A549 (cell line): ENCODE measurements at regions not wholly inside any gene's neighbourhood (a gene's known extent, or its start where the extent isn't known, plus 50 kb on each side); places are given as distances from the start of the nearest gene placed in this dataset.

ENCODE experiments used
- ATAC-seq, 2 experiments: fragments of 200-7000 bp in 1 of 2; fragments of >200 bp in 1 of 2; cut with Nextera tagmentation in 1 of 2; cut with Tn5 transposase in 1 of 2; 3 replicates each; pipeline versions ENCODE4 v1.8.0 to v1.9.1; 2018 to 2020; ENCODE audit warnings: mild to moderate bottlenecking in 1 of 2, moderate library complexity in 1 of 2
- CTCF ChIA-PET: fragments of 300-600 bp; sonication (Branson Sonifier 250); formaldehyde crosslinking; extraction: SDS; loops from one replicate; lab custom pipeline; 2021; ENCODE audit warnings: antibody characterized with exemption, inconsistent platforms; lab: Yijun Ruan, JAX
- POLR2A ChIA-PET: fragments of 350-600 bp; formaldehyde crosslinking; extraction: SDS; loops from one replicate; lab custom pipeline; 2021; ENCODE audit warnings: antibody characterized with exemption, inconsistent platforms; lab: Yijun Ruan, JAX
- DNase-seq, 2 experiments: peaks; one replicate each; pipeline versions ENCODE4 v3.0.0 to v3.0.0-alpha.2; 2011 to 2016; ENCODE audit warnings: low read depth in 1 of 2, low spot score in 1 of 2
- FAIRE-seq: peaks from 2 replicates; lab custom pipeline; 2011; peaks lifted over from hg19 to GRCh38; lab: Jason Lieb, UNC
- H3K27ac ChIP-seq, 2 experiments: fragments of >200 bp; sonication (Bioruptor Twin); formaldehyde crosslinking; 3 replicates each; pipeline ENCODE4 v1.5.1; 2016 to 2017
- H3K4me1 ChIP-seq: fragments of >200 bp; sonication (Bioruptor Twin); formaldehyde crosslinking; 3 replicates; pipeline ENCODE4 v1.6.1; 2016
- H3K4me2 ChIP-seq: fragments of >200 bp; sonication (Bioruptor Twin); formaldehyde crosslinking; 3 replicates; pipeline ENCODE4 v1.6.1; 2016
- H3K4me3 ChIP-seq: fragments of >200 bp; sonication (Bioruptor Twin); formaldehyde crosslinking; 3 replicates; pipeline ENCODE4 v1.5.1; 2016
- H3K9me3 ChIP-seq: fragments of >200 bp; sonication (Bioruptor Twin); formaldehyde crosslinking; 3 replicates; pipeline ENCODE4 v1.6.1; 2016
- CBX2 ChIP-seq: fragments of 200-600 bp; sonication (generic); IDR thresholded peaks from 2 replicates; pipeline ENCODE4 v1.6.1; 2016; ENCODE audit warnings: low read depth, mild to moderate bottlenecking, borderline replicate concordance
- CBX8 ChIP-seq: fragments of 200-600 bp; sonication (generic); IDR thresholded peaks from 2 replicates; pipeline ENCODE4 v1.6.1; 2016
- CHD2 ChIP-seq: fragments of 150-350 bp; IDR thresholded peaks from 2 replicates; pipeline ENCODE4 v1.6.1; 2014; ENCODE audit warnings: low read length; ENCODE audit not compliant: partially characterized antibody
- ESRRA ChIP-seq: fragments of 150-350 bp; IDR thresholded peaks from 2 replicates; pipeline ENCODE4 v1.6.1; 2014; ENCODE audit warnings: mild to moderate bottlenecking, low read length, borderline replicate concordance
- FOXS1 ChIP-seq: fragments of 250-450 bp; sonication (Bioruptor Pico); IDR thresholded peaks from 2 replicates; pipeline ENCODE4 v1.5.0; 2020; ENCODE audit warnings: mild to moderate bottlenecking, moderate library complexity
- HOXA7 ChIP-seq: fragments of 250-450 bp; sonication (Bioruptor Pico); IDR thresholded peaks from 2 replicates; pipeline ENCODE4 v1.5.0; 2020; ENCODE audit warnings: mild to moderate bottlenecking, moderate library complexity
- HOXB13 ChIP-seq: fragments of 250-450 bp; sonication (Bioruptor Pico); IDR thresholded peaks from 2 replicates; pipeline ENCODE4 v1.5.0; 2020; ENCODE audit warnings: low read depth, mild to moderate bottlenecking, moderate library complexity
- HOXB5 ChIP-seq: fragments of 250-450 bp; sonication (Bioruptor Pico); IDR thresholded peaks from 2 replicates; pipeline ENCODE4 v1.5.0; 2020; ENCODE audit warnings: mild to moderate bottlenecking, moderate library complexity
- JUN ChIP-seq, 2 experiments: fragments of >200 bp; sonication (Bioruptor Twin); formaldehyde crosslinking; IDR thresholded peaks; 2 replicates in 1 of 2; 3 replicates in 1 of 2; pipeline ENCODE4 v1.6.1; 2016 to 2017
- JUNB ChIP-seq: fragments of >200 bp; sonication (Bioruptor Twin); formaldehyde crosslinking; IDR thresholded peaks from 2 replicates; pipeline ENCODE4 v1.6.1; 2016
- MAZ ChIP-seq: fragments of 150-350 bp; IDR thresholded peaks from 2 replicates; pipeline ENCODE4 v1.6.1; 2014; ENCODE audit warnings: antibody characterized with exemption, low read depth, low read length, borderline replicate concordance
- NFE2L2 ChIP-seq: fragments of 150-350 bp; conservative IDR thresholded peaks from 2 replicates; pipeline ENCODE4 v1.6.1; 2014; ENCODE audit warnings: low read length
- RARB ChIP-seq: fragments of 250-450 bp; sonication (Bioruptor Pico); IDR thresholded peaks from 2 replicates; pipeline ENCODE4 v1.8.0; 2021; ENCODE audit warnings: mild to moderate bottlenecking, moderate library complexity
- SMC3 ChIP-seq: fragments of >200 bp; sonication (Bioruptor Twin); formaldehyde crosslinking; IDR thresholded peaks from 3 replicates; pipeline ENCODE4 v1.6.1; 2018; ENCODE audit warnings: inconsistent platforms
- SREBF2 ChIP-seq: fragments of 450-650 bp; IDR thresholded peaks from 2 replicates; pipeline ENCODE4 v1.6.1; 2014; ENCODE audit warnings: mild to moderate bottlenecking, moderate library complexity
- ZC3H11A ChIP-seq: fragments of 450-650 bp; IDR thresholded peaks from 2 replicates; pipeline ENCODE4 v1.6.1; 2014; ENCODE audit warnings: antibody characterized with exemption, mild to moderate bottlenecking
- ZFP36 ChIP-seq: fragments of 450-650 bp; IDR thresholded peaks from 2 replicates; pipeline ENCODE4 v1.6.1; 2014; ENCODE audit warnings: borderline replicate concordance; ENCODE audit not compliant: partially characterized antibody
- ZNF302 ChIP-seq: fragments of 250-450 bp; sonication (Bioruptor Pico); IDR thresholded peaks from 2 replicates; pipeline ENCODE4 v1.9.0; 2021; ENCODE audit warnings: inconsistent platforms, mild to moderate bottlenecking, moderate library complexity
- ZSCAN20 ChIP-seq: fragments of 250-450 bp; sonication (Bioruptor Pico); IDR thresholded peaks from 2 replicates; pipeline ENCODE4 v1.8.0; 2022; ENCODE audit warnings: mild to moderate bottlenecking, moderate library complexity
- WGBS: methylation state at CpG from one replicate; pipeline ENCODE4 v1.1.6; 2017; ENCODE audit errors: missing lambda C conversion rate; 5-methylcytosine and 5-hydroxymethylcytosine counted together
- TF ChIP-seq, protein P1 (sequence below): IDR thresholded peaks from 2 replicates; pipeline ENCODE4 v1.6.1; 2012
- TF ChIP-seq, protein P2 (sequence below): fragments of 250-450 bp; sonication (Bioruptor Pico); IDR thresholded peaks from 2 replicates; pipeline ENCODE4 v1.5.0; 2021; ENCODE audit warnings: mild to moderate bottlenecking, moderate library complexity, borderline replicate concordance
- TF ChIP-seq, protein P3 (sequence below): fragments of >200 bp; sonication (Bioruptor Twin); formaldehyde crosslinking; IDR thresholded peaks from 3 replicates; pipeline ENCODE4 v1.6.1; 2016
- TF ChIP-seq, protein P4 (sequence below): fragments of 150-350 bp; IDR thresholded peaks from 2 replicates; pipeline ENCODE4 v1.6.1; 2014; ENCODE audit warnings: low read depth, mild to moderate bottlenecking, low read length
- TF ChIP-seq, protein P5 (sequence below): fragments of 200-600 bp; sonication (generic); IDR thresholded peaks from 2 replicates; pipeline ENCODE4 v1.6.1; 2016; ENCODE audit warnings: antibody characterized with exemption, mild to moderate bottlenecking, moderate library complexity

DNA sequence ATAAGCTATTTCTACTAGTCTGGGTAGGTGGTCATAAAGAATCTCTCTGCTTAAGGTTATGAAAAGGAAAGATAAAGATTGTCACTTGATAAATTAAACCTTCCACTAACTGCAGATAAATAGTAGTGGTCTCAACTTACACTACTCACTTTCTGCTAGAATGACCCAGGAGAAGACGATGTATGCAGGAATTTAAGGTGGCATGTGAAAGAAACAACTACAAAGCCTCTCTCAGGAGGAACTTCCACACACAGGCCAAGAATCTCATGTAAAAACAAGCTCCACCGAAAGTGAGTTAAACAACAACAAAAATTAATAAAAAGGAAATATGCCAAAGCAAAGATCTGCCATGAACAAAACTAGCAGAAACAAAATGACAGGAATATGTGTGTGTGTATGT is 165.4 kb downstream of the CDC14C start:
- no peak overlapping the region for H3K4me3 ChIP-seq
- 8% methylated on average over 2 of the region's 2 CpGs for WGBS
- FAIRE-seq, result no peak
- TF ChIP-seq ZC3H11A (no peak), NFE2L2 (no peak), ZSCAN20 (no peak)
- TF ChIP-seq, protein P1, sequence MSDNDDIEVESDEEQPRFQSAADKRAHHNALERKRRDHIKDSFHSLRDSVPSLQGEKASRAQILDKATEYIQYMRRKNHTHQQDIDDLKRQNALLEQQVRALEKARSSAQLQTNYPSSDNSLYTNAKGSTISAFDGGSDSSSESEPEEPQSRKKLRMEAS, result no peak
- TF ChIP-seq, protein P2, sequence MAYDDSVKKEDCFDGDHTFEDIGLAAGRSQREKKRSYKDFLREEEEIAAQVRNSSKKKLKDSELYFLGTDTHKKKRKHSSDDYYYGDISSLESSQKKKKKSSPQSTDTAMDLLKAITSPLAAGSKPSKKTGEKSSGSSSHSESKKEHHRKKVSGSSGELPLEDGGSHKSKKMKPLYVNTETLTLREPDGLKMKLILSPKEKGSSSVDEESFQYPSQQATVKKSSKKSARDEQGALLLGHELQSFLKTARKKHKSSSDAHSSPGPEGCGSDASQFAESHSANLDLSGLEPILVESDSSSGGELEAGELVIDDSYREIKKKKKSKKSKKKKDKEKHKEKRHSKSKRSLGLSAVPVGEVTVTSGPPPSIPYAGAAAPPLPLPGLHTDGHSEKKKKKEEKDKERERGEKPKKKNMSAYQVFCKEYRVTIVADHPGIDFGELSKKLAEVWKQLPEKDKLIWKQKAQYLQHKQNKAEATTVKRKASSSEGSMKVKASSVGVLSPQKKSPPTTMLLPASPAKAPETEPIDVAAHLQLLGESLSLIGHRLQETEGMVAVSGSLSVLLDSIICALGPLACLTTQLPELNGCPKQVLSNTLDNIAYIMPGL (CRISPR knock-in tag), result no peak
- H3K9me3 ChIP-seq, result no peaks in the 10 kb centered on the region
- H3K4me2 ChIP-seq, result no peak overlapping the region
- ChIA-PET POLR2A (no interaction called here), CTCF (no interaction called here)
- H3K4me1 ChIP-seq, result no peaks in the 10 kb centered on the region
- no peak for DNase-seq
- H3K27ac ChIP-seq, result no peak overlapping the region
- no peak for ATAC-seq

DNA sequence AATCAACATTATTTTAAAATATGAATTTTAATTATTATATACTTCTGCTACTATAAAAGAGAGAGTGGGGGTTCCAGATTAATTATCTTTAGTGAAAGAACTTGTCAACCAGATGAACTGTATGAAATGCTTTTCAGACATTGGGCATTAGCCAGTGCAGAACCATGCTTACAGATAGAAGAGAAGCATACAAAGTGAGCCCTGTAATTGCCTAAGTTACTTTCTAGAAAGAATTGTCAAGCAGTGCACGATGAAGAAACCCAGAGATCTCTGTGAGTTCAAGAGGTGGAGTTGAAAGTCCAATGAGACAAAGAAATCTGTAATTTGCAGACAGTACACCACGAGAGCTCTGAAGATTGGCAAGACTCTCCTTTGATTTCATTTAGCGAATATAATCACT is 166.7 kb downstream of the CDC14C start:
- Histone ChIP-seq H3K27ac (no peak overlapping the region), H3K4me2 (no peak overlapping the region), H3K4me3 (no peak overlapping the region), H3K4me1 (no peaks in the 10 kb centered on the region), H3K9me3 (no peaks in the 10 kb centered on the region)
- 0% methylated on average over 3 of the region's 3 CpGs for WGBS
- DNase-seq (no peak), FAIRE-seq (no peak), ATAC-seq (no peak)
- CTCF ChIA-PET, result no interaction called here
- TF ChIP-seq, protein P3, sequence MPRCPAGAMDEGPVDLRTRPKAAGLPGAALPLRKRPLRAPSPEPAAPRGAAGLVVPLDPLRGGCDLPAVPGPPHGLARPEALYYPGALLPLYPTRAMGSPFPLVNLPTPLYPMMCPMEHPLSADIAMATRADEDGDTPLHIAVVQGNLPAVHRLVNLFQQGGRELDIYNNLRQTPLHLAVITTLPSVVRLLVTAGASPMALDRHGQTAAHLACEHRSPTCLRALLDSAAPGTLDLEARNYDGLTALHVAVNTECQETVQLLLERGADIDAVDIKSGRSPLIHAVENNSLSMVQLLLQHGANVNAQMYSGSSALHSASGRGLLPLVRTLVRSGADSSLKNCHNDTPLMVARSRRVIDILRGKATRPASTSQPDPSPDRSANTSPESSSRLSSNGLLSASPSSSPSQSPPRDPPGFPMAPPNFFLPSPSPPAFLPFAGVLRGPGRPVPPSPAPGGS, result no peak
- TF ChIP-seq RARB (CRISPR knock-in tag), result no peak
- TF ChIP-seq SREBF2, result no peak
- no peak for TF ChIP-seq ZNF302 (CRISPR knock-in tag)
- TF ChIP-seq SMC3, result no peak
- TF ChIP-seq JUN (IDR thresholded peaks at IDR 0.05), result no peak
- POLR2A ChIA-PET, result no interaction called here

DNA sequence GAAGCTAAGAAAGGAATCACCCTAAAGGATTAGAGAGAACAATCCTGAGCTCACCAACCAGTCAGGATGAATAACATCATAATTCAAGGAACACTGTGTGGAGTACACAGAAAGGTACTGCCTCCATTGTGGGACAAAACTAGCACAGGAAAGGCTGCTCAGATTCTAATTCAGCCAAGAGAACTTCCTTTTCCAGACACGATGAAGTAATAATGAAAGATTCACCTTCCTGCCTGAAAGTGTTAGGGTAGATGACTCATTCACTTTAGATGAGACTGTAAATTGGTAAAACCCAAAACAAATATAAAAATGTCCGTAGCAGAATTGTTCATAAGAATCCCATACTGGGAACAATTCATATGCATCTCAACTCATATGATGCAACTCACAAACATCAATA is 167.2 kb downstream of the CDC14C start:
- ChIA-PET CTCF (no interaction called here), POLR2A (no interaction called here)
- H3K4me1 ChIP-seq, result no peaks in the 10 kb centered on the region
- H3K4me2 ChIP-seq, result no peak overlapping the region
- H3K4me3 ChIP-seq, result no peak overlapping the region
- WGBS, result 0% methylated on average over 2 of the region's 2 CpGs
- no peak overlapping the region for H3K27ac ChIP-seq
- FAIRE-seq (no peak), ATAC-seq (no peak), DNase-seq (no peak)
- no peaks in the 10 kb centered on the region for H3K9me3 ChIP-seq
- TF ChIP-seq, protein P4, sequence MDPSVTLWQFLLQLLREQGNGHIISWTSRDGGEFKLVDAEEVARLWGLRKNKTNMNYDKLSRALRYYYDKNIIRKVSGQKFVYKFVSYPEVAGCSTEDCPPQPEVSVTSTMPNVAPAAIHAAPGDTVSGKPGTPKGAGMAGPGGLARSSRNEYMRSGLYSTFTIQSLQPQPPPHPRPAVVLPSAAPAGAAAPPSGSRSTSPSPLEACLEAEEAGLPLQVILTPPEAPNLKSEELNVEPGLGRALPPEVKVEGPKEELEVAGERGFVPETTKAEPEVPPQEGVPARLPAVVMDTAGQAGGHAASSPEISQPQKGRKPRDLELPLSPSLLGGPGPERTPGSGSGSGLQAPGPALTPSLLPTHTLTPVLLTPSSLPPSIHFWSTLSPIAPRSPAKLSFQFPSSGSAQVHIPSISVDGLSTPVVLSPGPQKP, result no peak
- TF ChIP-seq CBX8, result no peak
- TF ChIP-seq, protein P5, sequence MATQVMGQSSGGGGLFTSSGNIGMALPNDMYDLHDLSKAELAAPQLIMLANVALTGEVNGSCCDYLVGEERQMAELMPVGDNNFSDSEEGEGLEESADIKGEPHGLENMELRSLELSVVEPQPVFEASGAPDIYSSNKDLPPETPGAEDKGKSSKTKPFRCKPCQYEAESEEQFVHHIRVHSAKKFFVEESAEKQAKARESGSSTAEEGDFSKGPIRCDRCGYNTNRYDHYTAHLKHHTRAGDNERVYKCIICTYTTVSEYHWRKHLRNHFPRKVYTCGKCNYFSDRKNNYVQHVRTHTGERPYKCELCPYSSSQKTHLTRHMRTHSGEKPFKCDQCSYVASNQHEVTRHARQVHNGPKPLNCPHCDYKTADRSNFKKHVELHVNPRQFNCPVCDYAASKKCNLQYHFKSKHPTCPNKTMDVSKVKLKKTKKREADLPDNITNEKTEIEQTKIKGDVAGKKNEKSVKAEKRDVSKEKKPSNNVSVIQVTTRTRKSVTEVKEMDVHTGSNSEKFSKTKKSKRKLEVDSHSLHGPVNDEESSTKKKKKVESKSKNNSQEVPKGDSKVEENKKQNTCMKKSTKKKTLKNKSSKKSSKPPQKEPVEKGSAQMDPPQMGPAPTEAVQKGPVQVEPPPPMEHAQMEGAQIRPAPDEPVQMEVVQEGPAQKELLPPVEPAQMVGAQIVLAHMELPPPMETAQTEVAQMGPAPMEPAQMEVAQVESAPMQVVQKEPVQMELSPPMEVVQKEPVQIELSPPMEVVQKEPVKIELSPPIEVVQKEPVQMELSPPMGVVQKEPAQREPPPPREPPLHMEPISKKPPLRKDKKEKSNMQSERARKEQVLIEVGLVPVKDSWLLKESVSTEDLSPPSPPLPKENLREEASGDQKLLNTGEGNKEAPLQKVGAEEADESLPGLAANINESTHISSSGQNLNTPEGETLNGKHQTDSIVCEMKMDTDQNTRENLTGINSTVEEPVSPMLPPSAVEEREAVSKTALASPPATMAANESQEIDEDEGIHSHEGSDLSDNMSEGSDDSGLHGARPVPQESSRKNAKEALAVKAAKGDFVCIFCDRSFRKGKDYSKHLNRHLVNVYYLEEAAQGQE, result no peak
- no peak for TF ChIP-seq MAZ
- TF ChIP-seq JUNB, result no peak
- no peak for TF ChIP-seq CBX2
- TF ChIP-seq CHD2, result no peak
- TF ChIP-seq HOXB5 (CRISPR knock-in tag), result no peak
- TF ChIP-seq FOXS1, result no peak
- no peak for TF ChIP-seq HOXA7 (CRISPR knock-in tag)
- TF ChIP-seq RARB (CRISPR knock-in tag), result no peak
- no peak for TF ChIP-seq HOXB13
- no peak for TF ChIP-seq ZFP36
- TF ChIP-seq ESRRA, result no peak
- TF ChIP-seq, all 56 proteins: peak for 0
